GM12865 (cell line): ENCODE measurements at regions not wholly inside any gene's neighbourhood (a gene's known extent, or its start where the extent isn't known, plus 50 kb on each side); places are given as distances from the start of the nearest gene placed in this dataset.

ENCODE experiments used
- DNase-seq: peaks from one replicate; pipeline ENCODE4 v3.0.0; 2010; ENCODE audit warnings: low read depth
- H3K4me3 ChIP-seq: 2 replicates; pipeline ENCODE4 v1.5.1; 2011; ENCODE audit warnings: mild to moderate bottlenecking, low read depth, low read length, control low read depth
- TF ChIP-seq, protein P1 (sequence below): IDR thresholded peaks from 2 replicates; pipeline ENCODE4 v1.5.1; 2011; ENCODE audit warnings: low read length, control low read depth, low read depth, inconsistent platforms; ENCODE audit not compliant: insufficient read depth; ENCODE audit errors: missing control alignments

- no peak overlapping the region for H3K4me3 ChIP-seq
- no peak for DNase-seq
- TF ChIP-seq, protein P1, sequence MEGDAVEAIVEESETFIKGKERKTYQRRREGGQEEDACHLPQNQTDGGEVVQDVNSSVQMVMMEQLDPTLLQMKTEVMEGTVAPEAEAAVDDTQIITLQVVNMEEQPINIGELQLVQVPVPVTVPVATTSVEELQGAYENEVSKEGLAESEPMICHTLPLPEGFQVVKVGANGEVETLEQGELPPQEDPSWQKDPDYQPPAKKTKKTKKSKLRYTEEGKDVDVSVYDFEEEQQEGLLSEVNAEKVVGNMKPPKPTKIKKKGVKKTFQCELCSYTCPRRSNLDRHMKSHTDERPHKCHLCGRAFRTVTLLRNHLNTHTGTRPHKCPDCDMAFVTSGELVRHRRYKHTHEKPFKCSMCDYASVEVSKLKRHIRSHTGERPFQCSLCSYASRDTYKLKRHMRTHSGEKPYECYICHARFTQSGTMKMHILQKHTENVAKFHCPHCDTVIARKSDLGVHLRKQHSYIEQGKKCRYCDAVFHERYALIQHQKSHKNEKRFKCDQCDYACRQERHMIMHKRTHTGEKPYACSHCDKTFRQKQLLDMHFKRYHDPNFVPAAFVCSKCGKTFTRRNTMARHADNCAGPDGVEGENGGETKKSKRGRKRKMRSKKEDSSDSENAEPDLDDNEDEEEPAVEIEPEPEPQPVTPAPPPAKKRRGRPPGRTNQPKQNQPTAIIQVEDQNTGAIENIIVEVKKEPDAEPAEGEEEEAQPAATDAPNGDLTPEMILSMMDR, result no peak
These were observed 1825.1 kb upstream of the IGFBP7 start for GRCh38 chr4:58935332-58935731.

DNA sequence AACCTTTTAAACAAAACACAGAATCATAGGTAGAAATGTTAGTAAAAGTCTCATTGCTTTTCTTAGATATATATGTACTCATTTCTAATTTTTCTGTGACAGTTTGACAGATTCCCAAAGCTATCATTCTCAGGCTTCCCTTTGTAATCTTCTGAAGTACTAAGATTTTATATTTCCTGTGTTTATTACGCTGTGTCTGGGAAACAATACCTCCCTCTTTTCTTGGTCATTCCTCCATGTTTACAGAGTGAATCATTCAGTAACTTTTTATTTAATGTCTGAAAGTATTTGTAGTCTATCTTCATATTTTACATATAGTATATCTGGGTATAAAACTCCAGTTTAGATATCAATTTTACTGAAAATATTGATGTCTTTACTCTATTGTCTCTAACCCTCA, 1826.3 kb upstream of the IGFBP7 start:
- no peak overlapping the region for H3K4me3 ChIP-seq
- no peak for DNase-seq
- TF ChIP-seq, protein P1, result no peak

- DNase-seq, result no peak
- TF ChIP-seq, protein P1, result no peak
- H3K4me3 ChIP-seq, result no peak overlapping the region
These were observed 1830.0 kb upstream of the IGFBP7 start for GRCh38 chr4:58940167-58940566.

- TF ChIP-seq, protein P1, result no peak
- no peak for DNase-seq
- no peak overlapping the region for H3K4me3 ChIP-seq
These were observed 1831.1 kb upstream of the IGFBP7 start for GRCh38 chr4:58941286-58941685.

DNA sequence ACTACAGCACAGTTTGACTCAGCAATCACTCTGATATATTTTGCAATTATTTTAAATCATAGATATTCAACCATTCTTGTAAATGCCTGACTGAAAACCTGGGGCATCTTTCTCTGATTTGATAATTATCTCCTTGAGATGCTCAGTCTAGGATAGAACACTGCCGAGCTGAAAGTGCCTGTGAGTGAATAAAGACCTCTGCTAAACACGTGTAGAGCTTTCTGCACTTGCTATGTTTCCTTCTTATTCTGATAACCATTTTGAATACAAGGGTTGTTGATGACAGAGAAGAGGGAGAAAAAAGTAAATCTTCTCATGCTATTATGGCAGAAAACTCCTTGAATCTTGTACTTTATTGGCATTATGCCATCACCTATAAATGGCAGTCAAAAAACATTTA, 1843.4 kb upstream of the IGFBP7 start:
- TF ChIP-seq, protein P1, result no peak
- no peak for DNase-seq

GRCh38 chr4:58957711-58958110, 1847.5 kb upstream of the IGFBP7 start:
- no peak for DNase-seq
- H3K4me3 ChIP-seq, result no peak overlapping the region
- TF ChIP-seq, protein P1, result no peak

More for the DNA sequence above, 1843.4 kb upstream of the IGFBP7 start:
- H3K4me3 ChIP-seq, result no peak overlapping the region

GRCh38 chr4:58961283-58961682, 1851.1 kb upstream of the IGFBP7 start:
- H3K4me3 ChIP-seq, result no peak overlapping the region
- TF ChIP-seq, protein P1, result no peak
- no peak for DNase-seq
